GM18873 (cell line): ENCODE measurements at regions not wholly inside any gene's neighbourhood (a gene's known extent, or its start where the extent isn't known, plus 50 kb on each side); places are given as distances from the start of the nearest gene placed in this dataset.

Experiments
- ATAC-seq: cut with Tn5 transposase; IDR thresholded peaks from one replicate; pipeline ENCODE4 v1.9.1; 2021; ENCODE audit warnings: mild to moderate bottlenecking, moderate library complexity, moderate number of reproducible peaks; ENCODE audit not compliant: unreplicated experiment, low FRiP score

- ATAC-seq, result no peak
These were observed 174.5 kb downstream of the ZC3H11B start for GRCh38 chr1:219438386-219438785.

GRCh38 chr1:219434923-219435297 lies 178.0 kb downstream of the ZC3H11B start:
- no peak for ATAC-seq

GRCh38 chr1:219434285-219434922 lies 178.5 kb downstream of the ZC3H11B start:
- no peak for ATAC-seq

GRCh38 chr1:219433496-219434131 lies 179.3 kb downstream of the ZC3H11B start:
- no peak for ATAC-seq

- no peak for ATAC-seq
These were observed 179.9 kb downstream of the ZC3H11B start for GRCh38 chr1:219433001-219433400.

GRCh38 chr1:219432191-219432606 lies 180.7 kb downstream of the ZC3H11B start:
- ATAC-seq, result no peak

- no peak for ATAC-seq
These were observed 182.5 kb downstream of the ZC3H11B start for GRCh38 chr1:219430419-219430818.

- no peak for ATAC-seq
These were observed 184.3 kb downstream of the ZC3H11B start for GRCh38 chr1:219428651-219429050.

GRCh38 chr1:219427989-219428388 lies 184.9 kb downstream of the ZC3H11B start:
- ATAC-seq, result no peak

GRCh38 chr1:219427403-219427802 lies 185.5 kb downstream of the ZC3H11B start:
- ATAC-seq, result no peak

GRCh38 chr1:219422811-219423598 lies 189.9 kb downstream of the ZC3H11B start:
- peak; percentile 68 for ATAC-seq

- ATAC-seq, result no peak
These were observed 192.0 kb downstream of the ZC3H11B start for GRCh38 chr1:219420913-219421312.

GRCh38 chr1:219419860-219420259 lies 193.0 kb downstream of the ZC3H11B start:
- ATAC-seq, result no peak

GRCh38 chr1:219419065-219419464 lies 193.8 kb downstream of the ZC3H11B start:
- no peak for ATAC-seq

GRCh38 chr1:219417610-219418009 lies 195.3 kb downstream of the ZC3H11B start:
- no peak for ATAC-seq

- peak; percentile 77 for ATAC-seq
These were observed 196.2 kb downstream of the ZC3H11B start for GRCh38 chr1:219416598-219417238.

GRCh38 chr1:219415915-219416314 lies 197.0 kb downstream of the ZC3H11B start:
- no peak for ATAC-seq

- no peak for ATAC-seq
These were observed 197.5 kb downstream of the ZC3H11B start for GRCh38 chr1:219415433-219415832.

GRCh38 chr1:219414250-219414649 lies 198.7 kb downstream of the ZC3H11B start:
- ATAC-seq, result no peak

GRCh38 chr1:219413536-219413935 lies 199.4 kb downstream of the ZC3H11B start:
- no peak for ATAC-seq

- no peak for ATAC-seq
These were observed 200.1 kb downstream of the ZC3H11B start for GRCh38 chr1:219412772-219413171.
